SK-N-SH (cell line): ENCODE measurements at regions not wholly inside any gene's neighbourhood (a gene's known extent, or its start where the extent isn't known, plus 50 kb on each side); places are given as distances from the start of the nearest gene placed in this dataset.

Source experiments
- CTCF ChIA-PET: fragments of 300-600, 350-600 bp; formaldehyde crosslinking; extraction: SDS; loops from one replicate; lab custom pipeline; 2021; lab: Yijun Ruan, JAX
- POLR2A ChIA-PET: fragments of 350-600 bp; sonication (Branson Sonifier 250); formaldehyde crosslinking; extraction: SDS; loops from one replicate; lab custom pipeline; 2020; ENCODE audit warnings: antibody characterized with exemption, inconsistent platforms; lab: Yijun Ruan, JAX
- DNase-seq: peaks from one replicate; pipeline ENCODE4 v3.0.0; 2012
- H2AFZ ChIP-seq: fragments of 200-600 bp; sonication (generic); 2 replicates; pipeline ENCODE4 v1.8.1; 2016; ENCODE audit warnings: antibody characterized with exemption, mild to moderate bottlenecking, low read depth
- H3F3A ChIP-seq: fragments of 200-600 bp; sonication (generic); replicated peaks from 2 replicates; pipeline ENCODE3; 2016; ENCODE audit warnings: antibody characterized with exemption, mild to moderate bottlenecking; ENCODE audit not compliant: insufficient read depth
- H3K27ac ChIP-seq, 2 experiments: fragments of 200-500 bp in 1 of 2; fragments of 200-600 bp in 1 of 2; sonication (Bioruptor generic) in 1 of 2; sonication (generic), shearing (Covaris generic) in 1 of 2; 2 replicates each; pipeline versions ENCODE4 v1.5.1 to v1.6.1; 2014 to 2016; ENCODE audit warnings: low read depth in 2 of 2, inconsistent platforms in 1 of 2, low read length in 1 of 2, mild to moderate bottlenecking in 1 of 2, mixed read lengths in 1 of 2
- H3K27me3 ChIP-seq: fragments of 200-600 bp; sonication (generic), shearing (Covaris generic); 2 replicates; pipeline ENCODE4 v1.6.1; 2016; ENCODE audit warnings: mixed run types; ENCODE audit not compliant: insufficient read depth
- H3K36me3 ChIP-seq, 2 experiments: fragments of 200-500 bp in 1 of 2; fragments of 200-600 bp in 1 of 2; sonication (Bioruptor generic) in 1 of 2; sonication (generic) in 1 of 2; replicated peaks in 1 of 2; 2 replicates each; pipeline versions ENCODE3 to v1.5.1; 2014 to 2016; ENCODE audit warnings: low read length in 1 of 2, mild to moderate bottlenecking in 1 of 2; ENCODE audit not compliant: insufficient read depth in 2 of 2, control insufficient read depth in 1 of 2
- H3K4me1 ChIP-seq, 2 experiments: fragments of 200-500 bp in 1 of 2; fragments of 200-600 bp in 1 of 2; sonication (Bioruptor generic) in 1 of 2; sonication (generic), shearing (Covaris generic) in 1 of 2; 2 replicates each; pipeline versions ENCODE4 v1.5.1 to v1.6.1; 2014 to 2016; ENCODE audit warnings: low read depth in 1 of 2, low read length in 1 of 2, mixed run types in 1 of 2; ENCODE audit not compliant: insufficient read depth in 2 of 2, control insufficient read depth in 1 of 2
- H3K4me2 ChIP-seq: fragments of 200-600 bp; sonication (generic), shearing (Covaris generic); 2 replicates; pipeline ENCODE4 v1.6.1; 2017; ENCODE audit warnings: mixed run types
- H3K4me3 ChIP-seq, 2 experiments: fragments of 200-500 bp in 1 of 2; fragments of 200-600 bp in 1 of 2; sonication (Bioruptor generic) in 1 of 2; sonication (generic), shearing (Covaris generic) in 1 of 2; 2 replicates each; pipeline versions ENCODE4 v1.5.1 to v1.8.1; 2014 to 2016; ENCODE audit warnings: low read depth in 2 of 2, inconsistent platforms in 1 of 2, low read length in 1 of 2, mild to moderate bottlenecking in 1 of 2, mixed read lengths in 1 of 2, moderate library complexity in 1 of 2
- H3K79me2 ChIP-seq: fragments of 200-600 bp; sonication (generic); 2 replicates; pipeline ENCODE4 v1.8.1; 2017; ENCODE audit warnings: mild to moderate bottlenecking; ENCODE audit not compliant: insufficient read depth
- H3K9ac ChIP-seq: fragments of 200-600 bp; sonication (generic); 2 replicates; pipeline ENCODE4 v1.6.1; 2017; ENCODE audit warnings: mixed run types
- H3K9me2 ChIP-seq: fragments of 200-600 bp; sonication (generic); 2 replicates; pipeline ENCODE4 v1.6.1; 2017; ENCODE audit warnings: mixed run types
- H3K9me3 ChIP-seq: fragments of 200-600 bp; sonication (generic); 2 replicates; pipeline ENCODE4 v1.6.1; 2017; ENCODE audit warnings: mixed run types, mild to moderate bottlenecking, moderate library complexity
- H4K20me1 ChIP-seq: fragments of 200-600 bp; sonication (generic); 2 replicates; pipeline ENCODE4 v1.6.1; 2017; ENCODE audit warnings: mild to moderate bottlenecking, mixed run types; ENCODE audit not compliant: insufficient read depth
- CHD2 ChIP-seq: fragments of 150-350 bp; IDR thresholded peaks from 2 replicates; pipeline ENCODE4 v1.6.1; 2018; ENCODE audit warnings: low read length; ENCODE audit not compliant: partially characterized antibody
- ELF1 ChIP-seq: IDR thresholded peaks from 2 replicates; pipeline ENCODE4 v1.4.0; 2012
- EP300 ChIP-seq, 2 experiments: IDR thresholded peaks; 2 replicates each; pipeline versions ENCODE4 v1.4.0 to v1.6.1; 2012; ENCODE audit warnings: borderline replicate concordance in 1 of 2, low read depth in 1 of 2, low read length in 1 of 2
- EZH2phosphoT487 ChIP-seq: fragments of 200-600 bp; sonication (generic); IDR thresholded peaks from 2 replicates; pipeline ENCODE4 v1.6.1; 2017; ENCODE audit warnings: low read depth, mixed run types, mild to moderate bottlenecking, antibody characterized with exemption, moderate library complexity, borderline replicate concordance
- FOXJ3 ChIP-seq: sonication (generic); formaldehyde crosslinking; IDR thresholded peaks from 2 replicates; pipeline ENCODE4 v1.5.1; 2020; ENCODE audit warnings: mild to moderate bottlenecking, missing genetic modification reagents
- GABPA ChIP-seq: IDR thresholded peaks from 2 replicates; pipeline ENCODE4 v1.4.0; 2012; ENCODE audit warnings: low read depth, mild to moderate bottlenecking
- JUND ChIP-seq: IDR thresholded peaks from 2 replicates; pipeline ENCODE4 v1.4.0; 2012
- MXI1 ChIP-seq: IDR thresholded peaks from 2 replicates; pipeline ENCODE4 v1.6.1; 2012; ENCODE audit warnings: mild to moderate bottlenecking, low read depth, low read length, improper control_type of control experiment
- NRF1 ChIP-seq: IDR thresholded peaks from 2 replicates; pipeline ENCODE4 v1.6.1; 2012; ENCODE audit warnings: low read depth, mild to moderate bottlenecking, low read length
- POLR2AphosphoS5 ChIP-seq: IDR thresholded peaks from 2 replicates; pipeline ENCODE4 v1.6.1; 2012; ENCODE audit warnings: low read depth, low read length
- RCOR1 ChIP-seq: fragments of 150-350 bp; IDR thresholded peaks from 2 replicates; pipeline ENCODE4 v1.6.1; 2017; ENCODE audit warnings: antibody characterized with exemption, low read length
- REST ChIP-seq: IDR thresholded peaks from 2 replicates; pipeline ENCODE4 v1.6.1; 2012; ENCODE audit warnings: mild to moderate bottlenecking, low read depth, low read length, moderate library complexity
- RXRA ChIP-seq: IDR thresholded peaks from 2 replicates; pipeline ENCODE4 v1.4.0; 2012; ENCODE audit warnings: low read depth, mild to moderate bottlenecking, borderline replicate concordance
- TCF12 ChIP-seq: IDR thresholded peaks from 2 replicates; pipeline ENCODE4 v1.4.0; 2012
- USF1 ChIP-seq: IDR thresholded peaks from 2 replicates; pipeline ENCODE4 v1.4.0; 2012; ENCODE audit warnings: low read depth, borderline replicate concordance
- USF2 ChIP-seq: fragments of 150-350 bp; IDR thresholded peaks from 2 replicates; pipeline ENCODE4 v1.6.1; 2017; ENCODE audit warnings: antibody characterized with exemption, low read length, low read depth, borderline replicate concordance
- WGBS: methylation state at CpG from one replicate; pipeline ENCODE4 v1.1.6; 2017; ENCODE audit warnings: low lambda C conversion rate; 5-methylcytosine and 5-hydroxymethylcytosine counted together

GRCh38 chr5:35285435-35285834, 55.1 kb upstream of the PRLR start:
- no peak for DNase-seq
- Histone ChIP-seq H3K4me2 (no peak overlapping the region), H2AFZ (no peak overlapping the region), H3K9me2 (no peaks in the 10 kb centered on the region), H3K4me3 (no peak overlapping the region), H3K9ac (no peak overlapping the region), H3K79me2 (no peaks in the 10 kb centered on the region), H3K4me1 (no peaks in the 10 kb centered on the region), H3F3A (no peaks in the 10 kb centered on the region), H3K27me3 (no peaks in the 10 kb centered on the region), H3K36me3 (no peaks in the 10 kb centered on the region), H4K20me1 (no peaks in the 10 kb centered on the region), H3K27ac (no peak overlapping the region), H3K9me3 (no peaks in the 10 kb centered on the region)
- WGBS: 4% methylated on average over 3 of the region's 3 CpGs
- ChIA-PET CTCF (no interaction called here), POLR2A (no interaction called here)
- TF ChIP-seq MXI1: no peak
- no peak for TF ChIP-seq TCF12
- TF ChIP-seq POLR2AphosphoS5: no peak
- TF ChIP-seq JUND: no peak
- no peak for TF ChIP-seq RCOR1
- no peak for TF ChIP-seq RXRA
- no peak for TF ChIP-seq EZH2phosphoT487

GRCh38 chr5:35285011-35285410, 54.7 kb upstream of the PRLR start:
- Histone ChIP-seq H3K9me2 (no peaks in the 10 kb centered on the region), H3K4me1 (no peaks in the 10 kb centered on the region), H3K27me3 (no peaks in the 10 kb centered on the region), H4K20me1 (no peaks in the 10 kb centered on the region), H3F3A (no peaks in the 10 kb centered on the region), H3K9ac (no peak overlapping the region)
- ChIA-PET CTCF (no interaction called here), POLR2A (no interaction called here)
- 25% methylated on average over 1 of the region's 1 CpG for WGBS
- TF ChIP-seq EP300 (IDR thresholded peaks at IDR 0.05; ENCODE audit: borderline replicate concordance in 1 of 2, low read depth in 1 of 2, low read length in 1 of 2) (no peak), FOXJ3 (CRISPR knock-in tag) (no peak), CHD2 (no peak), NRF1 (no peak), USF2 (no peak), REST (no peak), EZH2phosphoT487 (no peak), ELF1 (no peak), MXI1 (no peak), GABPA (no peak), USF1 (no peak)
- TF ChIP-seq, all 33 proteins: peak for 0
- DNase-seq: no peak
- H3K4me2 ChIP-seq: no peak overlapping the region
- no peaks in the 10 kb centered on the region for H3K9me3 ChIP-seq
- no peaks in the 10 kb centered on the region for H3K36me3 ChIP-seq
- H2AFZ ChIP-seq: no peak overlapping the region
- no peak overlapping the region for H3K27ac ChIP-seq
- no peaks in the 10 kb centered on the region for H3K79me2 ChIP-seq
- no peak overlapping the region for H3K4me3 ChIP-seq
